ENCODE measurements at regions not wholly inside any gene's neighbourhood (a gene's known extent, or its start where the extent isn't known, plus 50 kb on each side); places are given as distances from the start of the nearest gene placed in this dataset.

GRCh38 chr11:131194726-131195125 is 175.7 kb upstream of the NTM start:
- DNase-seq (no peak), ATAC-seq (ENCODE audit: insufficient read depth, low FRiP score) (no peak)
- TF ChIP-seq CTCF (IDR thresholded peaks at IDR 0.05; ENCODE audit: control extremely low read depth, extremely low read depth) = no peak
- no peak overlapping the region for H3K9ac ChIP-seq (ENCODE audit: insufficient read depth in 1 of 2, low read length in 2 of 2)
- H3K27me3 ChIP-seq (ENCODE audit: control insufficient read depth in 3 of 3, insufficient read depth in 3 of 3, low read length in 2 of 3) = no peaks in the 10 kb centered on the region
- H3K4me1 ChIP-seq (ENCODE audit: control insufficient read depth in 5 of 5, insufficient read depth in 5 of 5, low read length in 5 of 5) = peaks cover 4 to 48% (median 15%) of the 10 kb centered on the region in 5 donors
- no peak overlapping the region for H3K27ac ChIP-seq (ENCODE audit: low read depth in 1 of 2, low read length in 1 of 2)
- no peaks in the 10 kb centered on the region for H3K9me3 ChIP-seq (ENCODE audit: control insufficient read depth in 4 of 4, insufficient read depth in 3 of 4, low read length in 3 of 4)
- H3K4me3 ChIP-seq = no peak overlapping the region
- 84 to 89% methylated on average over 6 of the region's 6 CpGs for WGBS, 2 donors
- H3K36me3 ChIP-seq (ENCODE audit: control insufficient read depth in 4 of 4, insufficient read depth in 4 of 4, low read length in 4 of 4) = no peaks in the 10 kb centered on the region

GRCh38 chr11:131195661-131196517 is 174.5 kb upstream of the NTM start:
- Histone ChIP-seq H3K9ac (ENCODE audit: insufficient read depth in 1 of 2, low read length in 2 of 2) (no peak overlapping the region), H3K36me3 (ENCODE audit: control insufficient read depth in 4 of 4, insufficient read depth in 4 of 4, low read length in 4 of 4) (no peaks in the 10 kb centered on the region), H3K4me1 (ENCODE audit: control insufficient read depth in 5 of 5, insufficient read depth in 5 of 5, low read length in 5 of 5) (peaks cover 4 to 48% (median 15%) of the 10 kb centered on the region in 5 donors), H3K27me3 (ENCODE audit: control insufficient read depth in 3 of 3, insufficient read depth in 3 of 3, low read length in 2 of 3) (no peaks in the 10 kb centered on the region), H3K9me3 (ENCODE audit: control insufficient read depth in 4 of 4, insufficient read depth in 3 of 4, low read length in 3 of 4) (no peaks in the 10 kb centered on the region), H3K27ac (ENCODE audit: low read depth in 1 of 2, low read length in 1 of 2) (no peak overlapping the region), H3K4me3 (no peak overlapping the region)
- TF ChIP-seq CTCF (IDR thresholded peaks at IDR 0.05; ENCODE audit: control extremely low read depth, extremely low read depth) = no peak
- ATAC-seq (ENCODE audit: insufficient read depth, low FRiP score) (no peak), DNase-seq (peak; percentile 88 to 93 (median 89))
- 35 to 58% methylated on average over 11 of the region's 11 CpGs for WGBS, 2 donors

- Histone ChIP-seq H3K36me3 (ENCODE audit: control insufficient read depth in 4 of 4, insufficient read depth in 4 of 4, low read length in 4 of 4) (no peaks in the 10 kb centered on the region), H3K4me1 (ENCODE audit: control insufficient read depth in 5 of 5, insufficient read depth in 5 of 5, low read length in 5 of 5) (peaks cover 4 to 48% (median 15%) of the 10 kb centered on the region in 5 donors), H3K27me3 (ENCODE audit: control insufficient read depth in 3 of 3, insufficient read depth in 3 of 3, low read length in 2 of 3) (no peaks in the 10 kb centered on the region), H3K9ac (ENCODE audit: insufficient read depth in 1 of 2, low read length in 2 of 2) (no peak overlapping the region), H3K9me3 (ENCODE audit: control insufficient read depth in 4 of 4, insufficient read depth in 3 of 4, low read length in 3 of 4) (no peaks in the 10 kb centered on the region), H3K4me3 (no peak overlapping the region), H3K27ac (ENCODE audit: low read depth in 1 of 2, low read length in 1 of 2) (no peak overlapping the region)
- no peak for TF ChIP-seq CTCF (IDR thresholded peaks at IDR 0.05; ENCODE audit: control extremely low read depth, extremely low read depth)
- ATAC-seq (ENCODE audit: insufficient read depth, low FRiP score) (no peak), DNase-seq (no peak)
- 82 to 87% methylated on average over 15 of the region's 15 CpGs for WGBS, 2 donors
These were observed 172.0 kb upstream of the NTM start for GRCh38 chr11:131198161-131199014.
